ENCODE measurements at regions not wholly inside any gene's neighbourhood (a gene's known extent, or its start where the extent isn't known, plus 50 kb on each side); places are given as distances from the start of the nearest gene placed in this dataset.
"Not testable (repeated sequence)": the region's sequence is repeated elsewhere in the genome, so short reads cannot be mapped to it uniquely, and the experiment has no call there.

- no peak for DNase-seq (ENCODE audit: extremely low read depth in 1 of 11, low read depth in 9 of 11, low spot score in 4 of 11)
Measured at GRCh38 chr6:829656-830055, 136.7 kb upstream of the EXOC2 start.

GRCh38 chr6:827431-827830, 134.5 kb upstream of the EXOC2 start:
- no peak for DNase-seq (ENCODE audit: extremely low read depth in 1 of 11, low read depth in 9 of 11, low spot score in 4 of 11)

GRCh38 chr6:819122-819521, 126.2 kb upstream of the EXOC2 start:
- DNase-seq (ENCODE audit: extremely low read depth in 1 of 11, low read depth in 9 of 11, low spot score in 4 of 11), result peak in 1 of 11 donors; percentile 21

- peak in 1 of 11 donors; percentile 27 for DNase-seq (ENCODE audit: extremely low read depth in 1 of 11, low read depth in 9 of 11, low spot score in 4 of 11)
Measured at GRCh38 chr6:818196-818595, 125.3 kb upstream of the EXOC2 start.

GRCh38 chr6:816510-817084, 123.7 kb upstream of the EXOC2 start:
- no peak for DNase-seq (ENCODE audit: extremely low read depth in 1 of 11, low read depth in 9 of 11, low spot score in 4 of 11)

GRCh38 chr6:815348-815738, 122.4 kb upstream of the EXOC2 start:
- DNase-seq (ENCODE audit: extremely low read depth in 1 of 11, low read depth in 9 of 11, low spot score in 4 of 11), result peak in 2 of 11 donors; percentile 26 to 31

GRCh38 chr6:814378-815347, 121.7 kb upstream of the EXOC2 start:
- DNase-seq (ENCODE audit: extremely low read depth in 1 of 11, low read depth in 9 of 11, low spot score in 4 of 11), result no peak

- no peak for DNase-seq (ENCODE audit: extremely low read depth in 1 of 11, low read depth in 9 of 11, low spot score in 4 of 11)
Measured at GRCh38 chr6:811831-812230, 118.9 kb upstream of the EXOC2 start.

GRCh38 chr6:811191-811590, 118.3 kb upstream of the EXOC2 start:
- no peak for DNase-seq (ENCODE audit: extremely low read depth in 1 of 11, low read depth in 9 of 11, low spot score in 4 of 11)

- no peak for DNase-seq (ENCODE audit: extremely low read depth in 1 of 11, low read depth in 9 of 11, low spot score in 4 of 11)
Measured at GRCh38 chr6:804771-805170, 111.8 kb upstream of the EXOC2 start.

- DNase-seq (ENCODE audit: extremely low read depth in 1 of 11, low read depth in 9 of 11, low spot score in 4 of 11), result no peak
Measured at GRCh38 chr6:804317-804716, 111.4 kb upstream of the EXOC2 start.

GRCh38 chr6:803191-803977, 110.4 kb upstream of the EXOC2 start:
- DNase-seq (ENCODE audit: extremely low read depth in 1 of 11, low read depth in 9 of 11, low spot score in 4 of 11), result no peak

GRCh38 chr6:802701-803100, 109.8 kb upstream of the EXOC2 start:
- no peak for DNase-seq (ENCODE audit: extremely low read depth in 1 of 11, low read depth in 9 of 11, low spot score in 4 of 11)

GRCh38 chr6:802223-802622, 109.3 kb upstream of the EXOC2 start:
- not testable (repeated sequence) for DNase-seq (ENCODE audit: extremely low read depth in 1 of 11, low read depth in 9 of 11, low spot score in 4 of 11)

GRCh38 chr6:799769-800168, 106.8 kb upstream of the EXOC2 start:
- DNase-seq (ENCODE audit: extremely low read depth in 1 of 11, low read depth in 9 of 11, low spot score in 4 of 11), result no peak

GRCh38 chr6:797479-798077, 104.6 kb upstream of the EXOC2 start:
- peak; percentile 32 to 64 (median 50) for DNase-seq (ENCODE audit: extremely low read depth in 1 of 11, low read depth in 9 of 11, low spot score in 4 of 11)

- DNase-seq (ENCODE audit: extremely low read depth in 1 of 11, low read depth in 9 of 11, low spot score in 4 of 11), result no peak
Measured at GRCh38 chr6:795046-795685, 102.2 kb upstream of the EXOC2 start.

- DNase-seq (ENCODE audit: extremely low read depth in 1 of 11, low read depth in 9 of 11, low spot score in 4 of 11), result no peak
Measured at GRCh38 chr6:793261-793660, 100.3 kb upstream of the EXOC2 start.

GRCh38 chr6:792662-793061, 99.7 kb upstream of the EXOC2 start:
- DNase-seq (ENCODE audit: extremely low read depth in 1 of 11, low read depth in 9 of 11, low spot score in 4 of 11), result no peak

Measured in renal cortex interstitium (tissue), 11 donors.